Neural cell (in vitro differentiated cells): ENCODE measurements at regions not wholly inside any gene's neighbourhood (a gene's known extent, or its start where the extent isn't known, plus 50 kb on each side); places are given as distances from the start of the nearest gene placed in this dataset.

Experiments used
- H2AFZ ChIP-seq: fragments of 200-600, 300-800 bp; sonication (generic), shearing (Covaris generic); 2 replicates; pipeline ENCODE4 v1.6.0; 2014; ENCODE audit warnings: low read depth, mild to moderate bottlenecking, antibody characterized with exemption, low read length, moderate library complexity
- H3F3A ChIP-seq: fragments of 200-600 bp; shearing (Covaris generic); 2 replicates; pipeline ENCODE4 v1.6.1; 2016; ENCODE audit warnings: mild to moderate bottlenecking, moderate library complexity, mixed read lengths, antibody characterized with exemption, low read length; ENCODE audit not compliant: insufficient read depth, poor library complexity, severe bottlenecking
- H3K27ac ChIP-seq: fragments of 200-600, 300-800 bp; sonication (generic), shearing (Covaris generic); 2 replicates; pipeline ENCODE4 v1.5.1; 2014; ENCODE audit warnings: mild to moderate bottlenecking, low read length, moderate library complexity
- H3K27me3 ChIP-seq: fragments of 300-800, 200-600 bp; sonication (generic), shearing (Covaris generic); 2 replicates; pipeline ENCODE4 v1.6.0; 2014; ENCODE audit warnings: mild to moderate bottlenecking, low read depth, low read length, moderate library complexity; ENCODE audit not compliant: insufficient read depth
- H3K36me3 ChIP-seq: fragments of 300-800, 200-600 bp; sonication (generic), shearing (Covaris generic); 2 replicates; pipeline ENCODE4 v1.5.1; 2014; ENCODE audit warnings: mild to moderate bottlenecking, antibody characterized with exemption, low read length, moderate library complexity; ENCODE audit not compliant: insufficient read depth
- H3K4me2 ChIP-seq: fragments of 300-800, 200-600 bp; sonication (generic), shearing (Covaris generic); 2 replicates; pipeline ENCODE4 v1.6.0; 2014; ENCODE audit warnings: mild to moderate bottlenecking, low read length
- H3K4me3 ChIP-seq: fragments of 300-800, 200-600 bp; sonication (generic), shearing (Covaris generic); 2 replicates; pipeline ENCODE4 v1.5.1; 2014; ENCODE audit warnings: mild to moderate bottlenecking, low read length, moderate library complexity
- H3K79me2 ChIP-seq: fragments of 200-600 bp; shearing (Covaris generic); replicated peaks from 2 replicates; pipeline ENCODE4 v1.6.0; 2014; ENCODE audit warnings: mild to moderate bottlenecking, low read length, moderate library complexity; ENCODE audit not compliant: insufficient read depth
- H3K9ac ChIP-seq: fragments of 300-800, 200-600 bp; sonication (generic), shearing (Covaris generic); 2 replicates; pipeline ENCODE4 v1.6.1; 2016; ENCODE audit warnings: mild to moderate bottlenecking, low read length, mixed read lengths
- H3K9me2 ChIP-seq: fragments of 200-600 bp; shearing (Covaris generic); 2 replicates; pipeline ENCODE4 v1.6.1; 2016; ENCODE audit warnings: mild to moderate bottlenecking, low read length, mixed read lengths; ENCODE audit not compliant: insufficient read depth
- H3K9me3 ChIP-seq: fragments of 200-600, 300-800 bp; sonication (generic), shearing (Covaris generic); 2 replicates; pipeline ENCODE4 v1.6.1; 2016; ENCODE audit warnings: mild to moderate bottlenecking, mixed run types, low read length, moderate library complexity, mixed read lengths
- H4K20me1 ChIP-seq: fragments of 200-600 bp; shearing (Covaris generic); 2 replicates; pipeline ENCODE4 v1.6.1; 2016; ENCODE audit warnings: mild to moderate bottlenecking, mixed run types; ENCODE audit not compliant: insufficient read depth
- EP300 ChIP-seq: fragments of 450-650 bp; conservative IDR thresholded peaks from 2 replicates; pipeline ENCODE4 v1.6.1; 2014; ENCODE audit warnings: antibody characterized with exemption, mild to moderate bottlenecking, moderate library complexity; ENCODE audit not compliant: poor library complexity, severe bottlenecking
- EZH2 ChIP-seq: fragments of 200-600, 300-800 bp; shearing (Covaris generic), sonication (generic); IDR thresholded peaks from 2 replicates; pipeline ENCODE4 v1.6.1; 2014; ENCODE audit warnings: antibody characterized with exemption, low read length, borderline replicate concordance, mild to moderate bottlenecking; ENCODE audit not compliant: insufficient read depth, poor library complexity, severe bottlenecking
- MXI1 ChIP-seq: fragments of 450-650 bp; conservative IDR thresholded peaks from 2 replicates; pipeline ENCODE4 v1.6.1; 2014; ENCODE audit warnings: antibody characterized with exemption, mild to moderate bottlenecking; ENCODE audit not compliant: poor library complexity, severe bottlenecking
- POLR2AphosphoS5 ChIP-seq: IDR thresholded peaks from 2 replicates; pipeline ENCODE4 v1.6.1; 2012
- RAD21 ChIP-seq: fragments of 450-650 bp; conservative IDR thresholded peaks from 2 replicates; pipeline ENCODE4 v1.6.1; 2014; ENCODE audit warnings: antibody characterized with exemption, mild to moderate bottlenecking, moderate library complexity
- SMC3 ChIP-seq: fragments of 450-650 bp; conservative IDR thresholded peaks from 2 replicates; pipeline ENCODE4 v1.6.1; 2014; ENCODE audit warnings: antibody characterized with exemption, mild to moderate bottlenecking, moderate library complexity; ENCODE audit not compliant: poor library complexity
- TAF1 ChIP-seq: IDR thresholded peaks from 2 replicates; pipeline ENCODE4 v1.6.1; 2012; ENCODE audit warnings: low read depth
- TF ChIP-seq, protein P1 (sequence below): fragments of 450-650 bp; IDR thresholded peaks from 2 replicates; pipeline ENCODE4 v1.5.1; 2014; ENCODE audit warnings: antibody characterized with exemption, mild to moderate bottlenecking, moderate library complexity; ENCODE audit not compliant: poor library complexity, severe bottlenecking
- TF ChIP-seq, protein P2 (sequence below): IDR thresholded peaks from 2 replicates; pipeline ENCODE4 v1.6.1; 2012; ENCODE audit warnings: borderline replicate concordance

- no peaks in the 10 kb centered on the region for H3K79me2 ChIP-seq
- H3K27ac ChIP-seq, result no peak overlapping the region
- no peak overlapping the region for H3K9ac ChIP-seq
- no peaks in the 10 kb centered on the region for H4K20me1 ChIP-seq
- no peak overlapping the region for H3K4me3 ChIP-seq
- TF ChIP-seq, protein P1, sequence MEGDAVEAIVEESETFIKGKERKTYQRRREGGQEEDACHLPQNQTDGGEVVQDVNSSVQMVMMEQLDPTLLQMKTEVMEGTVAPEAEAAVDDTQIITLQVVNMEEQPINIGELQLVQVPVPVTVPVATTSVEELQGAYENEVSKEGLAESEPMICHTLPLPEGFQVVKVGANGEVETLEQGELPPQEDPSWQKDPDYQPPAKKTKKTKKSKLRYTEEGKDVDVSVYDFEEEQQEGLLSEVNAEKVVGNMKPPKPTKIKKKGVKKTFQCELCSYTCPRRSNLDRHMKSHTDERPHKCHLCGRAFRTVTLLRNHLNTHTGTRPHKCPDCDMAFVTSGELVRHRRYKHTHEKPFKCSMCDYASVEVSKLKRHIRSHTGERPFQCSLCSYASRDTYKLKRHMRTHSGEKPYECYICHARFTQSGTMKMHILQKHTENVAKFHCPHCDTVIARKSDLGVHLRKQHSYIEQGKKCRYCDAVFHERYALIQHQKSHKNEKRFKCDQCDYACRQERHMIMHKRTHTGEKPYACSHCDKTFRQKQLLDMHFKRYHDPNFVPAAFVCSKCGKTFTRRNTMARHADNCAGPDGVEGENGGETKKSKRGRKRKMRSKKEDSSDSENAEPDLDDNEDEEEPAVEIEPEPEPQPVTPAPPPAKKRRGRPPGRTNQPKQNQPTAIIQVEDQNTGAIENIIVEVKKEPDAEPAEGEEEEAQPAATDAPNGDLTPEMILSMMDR, result no peak
- TF ChIP-seq MXI1, result no peak
- H3K9me2 ChIP-seq, result no peaks in the 10 kb centered on the region
- H3K36me3 ChIP-seq, result no peaks in the 10 kb centered on the region
- no peaks in the 10 kb centered on the region for H3K9me3 ChIP-seq
- H3K4me2 ChIP-seq, result no peak overlapping the region
- no peaks in the 10 kb centered on the region for H3F3A ChIP-seq
- H3K27me3 ChIP-seq, result no peaks in the 10 kb centered on the region
- H2AFZ ChIP-seq, result no peak overlapping the region
Measured at GRCh38 chr2:240284503-240285259, 144.2 kb upstream of the OTOS start.

GRCh38 chr2:240285725-240286124, 145.3 kb upstream of the OTOS start:
- Histone ChIP-seq H3K9me3 (no peaks in the 10 kb centered on the region), H3K27ac (no peak overlapping the region), H3K36me3 (no peaks in the 10 kb centered on the region), H4K20me1 (no peaks in the 10 kb centered on the region), H3K9me2 (no peaks in the 10 kb centered on the region), H3K27me3 (no peaks in the 10 kb centered on the region), H3K4me3 (no peak overlapping the region), H3K79me2 (no peaks in the 10 kb centered on the region), H2AFZ (no peak overlapping the region), H3K9ac (no peak overlapping the region), H3F3A (no peaks in the 10 kb centered on the region), H3K4me2 (no peak overlapping the region)
- TF ChIP-seq SMC3 (no peak), POLR2AphosphoS5 (no peak), MXI1 (no peak), EP300 (no peak), TAF1 (no peak), EZH2 (no peak), RAD21 (no peak)
- TF ChIP-seq, protein P1, result no peak
- TF ChIP-seq, protein P2, sequence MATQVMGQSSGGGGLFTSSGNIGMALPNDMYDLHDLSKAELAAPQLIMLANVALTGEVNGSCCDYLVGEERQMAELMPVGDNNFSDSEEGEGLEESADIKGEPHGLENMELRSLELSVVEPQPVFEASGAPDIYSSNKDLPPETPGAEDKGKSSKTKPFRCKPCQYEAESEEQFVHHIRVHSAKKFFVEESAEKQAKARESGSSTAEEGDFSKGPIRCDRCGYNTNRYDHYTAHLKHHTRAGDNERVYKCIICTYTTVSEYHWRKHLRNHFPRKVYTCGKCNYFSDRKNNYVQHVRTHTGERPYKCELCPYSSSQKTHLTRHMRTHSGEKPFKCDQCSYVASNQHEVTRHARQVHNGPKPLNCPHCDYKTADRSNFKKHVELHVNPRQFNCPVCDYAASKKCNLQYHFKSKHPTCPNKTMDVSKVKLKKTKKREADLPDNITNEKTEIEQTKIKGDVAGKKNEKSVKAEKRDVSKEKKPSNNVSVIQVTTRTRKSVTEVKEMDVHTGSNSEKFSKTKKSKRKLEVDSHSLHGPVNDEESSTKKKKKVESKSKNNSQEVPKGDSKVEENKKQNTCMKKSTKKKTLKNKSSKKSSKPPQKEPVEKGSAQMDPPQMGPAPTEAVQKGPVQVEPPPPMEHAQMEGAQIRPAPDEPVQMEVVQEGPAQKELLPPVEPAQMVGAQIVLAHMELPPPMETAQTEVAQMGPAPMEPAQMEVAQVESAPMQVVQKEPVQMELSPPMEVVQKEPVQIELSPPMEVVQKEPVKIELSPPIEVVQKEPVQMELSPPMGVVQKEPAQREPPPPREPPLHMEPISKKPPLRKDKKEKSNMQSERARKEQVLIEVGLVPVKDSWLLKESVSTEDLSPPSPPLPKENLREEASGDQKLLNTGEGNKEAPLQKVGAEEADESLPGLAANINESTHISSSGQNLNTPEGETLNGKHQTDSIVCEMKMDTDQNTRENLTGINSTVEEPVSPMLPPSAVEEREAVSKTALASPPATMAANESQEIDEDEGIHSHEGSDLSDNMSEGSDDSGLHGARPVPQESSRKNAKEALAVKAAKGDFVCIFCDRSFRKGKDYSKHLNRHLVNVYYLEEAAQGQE, result no peak
